CD4-positive, alpha-beta memory T cell (primary cell): ENCODE measurements at regions not wholly inside any gene's neighbourhood (a gene's known extent, or its start where the extent isn't known, plus 50 kb on each side); places are given as distances from the start of the nearest gene placed in this dataset.

Experiments
- CTCF ChIA-PET: fragments of 350-600 bp; sonication (Branson Sonifier 250); formaldehyde crosslinking; loops from one replicate; lab custom pipeline; 2021; ENCODE audit warnings: inconsistent platforms; ENCODE audit not compliant: partially characterized antibody; lab: Charles Lee
- POLR2A ChIA-PET: fragments of 350-600 bp; sonication (Branson Sonifier 250); formaldehyde crosslinking; loops from one replicate; lab custom pipeline; 2021; ENCODE audit not compliant: partially characterized antibody; lab: Charles Lee
- DNase-seq, 5 donors: peaks; one replicate each; pipeline versions ENCODE4 v3.0.0 to v3.0.0-alpha.2; 2020 to 2022; ENCODE audit warnings: mixed read lengths in 1 of 5
- H3K27ac ChIP-seq: one replicate; pipeline ENCODE4 v1.7.0; 2013; ENCODE audit warnings: low read depth, low read length
- H3K27me3 ChIP-seq: 2 replicates; pipeline ENCODE4 v1.7.0; 2013; ENCODE audit warnings: mild to moderate bottlenecking, low read length, moderate library complexity; ENCODE audit not compliant: insufficient read depth
- H3K36me3 ChIP-seq: 2 replicates; pipeline ENCODE4 v1.7.0; 2013; ENCODE audit warnings: mild to moderate bottlenecking, low read length, moderate library complexity; ENCODE audit not compliant: insufficient read depth
- H3K4me1 ChIP-seq: 2 replicates; pipeline ENCODE4 v1.7.0; 2013; ENCODE audit warnings: mild to moderate bottlenecking, low read length, moderate library complexity; ENCODE audit not compliant: insufficient read depth
- H3K4me3 ChIP-seq, 2 donors: one replicate each; pipeline ENCODE4 v1.7.0; 2013; ENCODE audit warnings: low read length in 2 of 2, mild to moderate bottlenecking in 1 of 2
- H3K9me3 ChIP-seq, 2 donors: one replicate each; pipeline ENCODE4 v1.7.0; 2013; ENCODE audit warnings: low read length in 2 of 2, control low read depth in 1 of 2; ENCODE audit not compliant: control insufficient read depth in 1 of 2
- H3K27ac Mint-ChIP-seq, 7 donors: one replicate each; pipeline ENCODE4 v1.8.0; 2020 to 2021; ENCODE audit warnings: mixed read lengths in 7 of 7, mild to moderate bottlenecking in 6 of 7, inconsistent platforms in 3 of 7, moderate library complexity in 3 of 7
- H3K27me3 Mint-ChIP-seq, 2 donors: one replicate each; pipeline ENCODE4 v1.8.0; 2020 to 2021; ENCODE audit warnings: mixed read lengths in 2 of 2
- H3K36me3 Mint-ChIP-seq, 2 donors: one replicate each; pipeline ENCODE4 v1.8.0; 2020 to 2021; ENCODE audit warnings: mixed read lengths in 2 of 2, inconsistent platforms in 1 of 2, mild to moderate bottlenecking in 1 of 2
- H3K4me1 Mint-ChIP-seq, 4 donors: one replicate each; pipeline ENCODE4 v1.8.0; 2020 to 2021; ENCODE audit warnings: mixed read lengths in 4 of 4, mild to moderate bottlenecking in 1 of 4
- H3K4me3 Mint-ChIP-seq, 8 donors: one replicate each; pipeline ENCODE4 v1.8.0; 2020 to 2021; ENCODE audit warnings: mixed read lengths in 8 of 8, mild to moderate bottlenecking in 7 of 8, moderate library complexity in 6 of 8, inconsistent platforms in 3 of 8
- H3K9me3 Mint-ChIP-seq, 8 donors: one replicate each; pipeline ENCODE4 v1.8.0; 2020 to 2021; ENCODE audit warnings: mixed read lengths in 8 of 8, mild to moderate bottlenecking in 5 of 8, inconsistent platforms in 3 of 8, moderate library complexity in 1 of 8
- intact Hi-C: fragments of 100-400 bp; cut with micrococcal nuclease; formaldehyde crosslinking; loops from one replicate; pipeline ENCODE4 v1.15.1; 2023

DNA sequence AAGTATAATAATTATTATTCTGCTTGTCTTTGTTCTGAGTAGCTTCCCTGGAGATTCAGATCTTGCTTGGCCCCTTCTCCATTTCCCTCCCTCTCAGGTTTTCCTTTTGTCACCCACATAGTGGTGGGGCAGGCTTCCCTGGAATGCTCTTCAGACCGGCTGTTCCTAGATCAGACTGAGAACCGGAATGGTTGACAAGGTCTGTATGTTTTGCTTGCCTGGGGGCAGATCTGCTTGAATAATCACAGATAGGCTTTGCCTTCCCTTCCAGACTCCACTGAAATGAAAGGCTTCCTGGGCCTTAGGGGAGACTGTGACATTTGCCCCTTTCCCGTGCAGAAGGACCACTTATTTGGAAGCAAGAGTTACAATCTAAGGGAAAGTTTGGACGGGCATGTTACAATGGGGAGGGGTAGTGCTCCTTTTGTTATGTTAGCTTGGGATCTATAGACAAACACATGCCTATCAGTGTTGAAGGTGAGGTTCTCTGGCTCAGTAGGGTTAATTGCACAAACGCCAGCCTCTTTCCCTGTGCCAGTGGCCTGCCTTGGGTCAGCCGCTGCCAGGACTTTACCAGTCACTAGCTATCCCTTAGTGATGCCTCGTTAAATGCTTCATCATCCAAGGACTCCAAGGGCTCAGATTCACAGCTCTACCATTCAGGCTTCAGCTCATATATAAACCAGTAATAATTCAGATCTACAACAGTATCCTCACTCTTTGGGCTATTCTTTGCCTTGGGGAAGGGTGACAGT, 178.6 kb downstream of the SNAPC1 start:
- no peaks in the 10 kb centered on the region for H3K4me1 ChIP-seq
- no peak overlapping the region for H3K27ac ChIP-seq
- no peaks in the 10 kb centered on the region for H3K36me3 Mint-ChIP-seq
- H3K4me1 Mint-ChIP-seq: no peaks in the 10 kb centered on the region
- no peak overlapping the region for H3K4me3 Mint-ChIP-seq
- no peak overlapping the region for H3K4me3 ChIP-seq
- POLR2A ChIA-PET: no interaction called here
- no peak overlapping the region for H3K27ac Mint-ChIP-seq
- H3K36me3 ChIP-seq: no peaks in the 10 kb centered on the region
- H3K27me3 Mint-ChIP-seq: peaks cover 25 to 33% of the 10 kb centered on the region in 2 donors
- no peak for DNase-seq
- intact Hi-C loops: no loop called here
- CTCF ChIA-PET: no interaction called here
- H3K9me3 ChIP-seq: no peaks in the 10 kb centered on the region
- no peaks in the 10 kb centered on the region for H3K27me3 ChIP-seq
- H3K9me3 Mint-ChIP-seq: peaks cover 0 to 12% (median 2%) of the 10 kb centered on the region in 8 donors

DNA sequence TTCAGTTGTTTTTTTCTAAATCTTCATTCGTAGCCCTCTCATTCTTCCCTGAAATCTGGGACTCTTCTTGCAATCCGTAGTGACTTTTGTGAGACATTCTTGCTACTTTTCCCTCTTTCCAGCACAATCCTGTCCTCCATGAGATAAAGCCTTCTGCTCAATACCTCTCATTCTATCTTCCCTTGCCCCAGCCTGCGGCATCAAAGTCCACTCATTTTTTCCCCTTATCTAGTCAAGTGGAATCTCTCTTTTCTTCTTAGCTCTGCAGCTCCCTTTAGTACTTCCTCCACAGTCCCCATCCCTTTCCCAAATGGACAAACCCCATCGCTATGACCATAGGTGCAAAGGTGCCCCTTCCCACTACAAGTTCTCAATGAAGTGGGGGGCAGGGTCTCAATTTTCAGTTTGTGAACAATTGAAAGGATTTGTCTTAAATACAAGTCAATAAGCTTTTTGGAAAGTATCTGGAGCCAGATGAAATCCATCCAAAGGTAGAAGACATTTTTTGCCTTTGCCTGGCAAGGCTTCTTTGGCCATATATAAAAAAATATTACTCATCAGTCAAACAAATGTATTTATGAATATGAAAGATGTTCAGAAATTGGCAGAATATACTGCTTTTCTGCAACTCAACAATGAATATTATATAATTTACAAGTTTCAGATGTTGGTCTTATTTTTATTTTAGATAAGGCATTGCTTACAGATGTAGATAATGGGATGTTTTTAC, 179.4 kb downstream of the SNAPC1 start:
- no peak for DNase-seq
- Histone ChIP-seq H3K4me3 (no peak overlapping the region), H3K36me3 (no peaks in the 10 kb centered on the region), H3K27me3 (no peaks in the 10 kb centered on the region), H3K9me3 (no peaks in the 10 kb centered on the region), H3K4me1 (no peaks in the 10 kb centered on the region), H3K27ac (no peak overlapping the region)
- CTCF ChIA-PET: no interaction called here
- POLR2A ChIA-PET: no interaction called here
- H3K4me1 Mint-ChIP-seq: no peaks in the 10 kb centered on the region
- intact Hi-C loops: no loop called here
- peaks cover 0 to 12% (median 3%) of the 10 kb centered on the region in 8 donors for H3K9me3 Mint-ChIP-seq
- peaks cover 28 to 31% of the 10 kb centered on the region in 2 donors for H3K27me3 Mint-ChIP-seq
- H3K36me3 Mint-ChIP-seq: no peaks in the 10 kb centered on the region
- no peak overlapping the region for H3K4me3 Mint-ChIP-seq
- H3K27ac Mint-ChIP-seq: no peak overlapping the region

DNA sequence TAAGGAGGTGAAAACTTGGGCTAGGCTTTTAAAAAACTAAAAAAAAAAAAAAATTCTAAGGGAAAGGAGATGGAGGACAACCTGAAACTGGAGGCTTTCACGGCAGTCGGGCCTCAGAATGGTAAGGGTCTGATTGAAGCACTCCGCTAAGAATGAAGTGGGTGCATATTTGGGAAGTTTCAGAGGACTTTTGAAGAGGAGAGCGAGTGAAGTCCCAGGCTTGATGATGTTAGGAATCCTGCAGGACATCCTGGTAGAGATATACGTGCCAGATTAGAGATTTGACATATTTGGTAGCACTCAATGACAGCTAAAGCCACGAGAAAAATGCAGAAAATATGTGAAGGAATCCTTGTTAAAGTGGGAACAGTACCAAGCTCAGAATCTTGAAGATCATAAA, 186.2 kb downstream of the SNAPC1 start:
- Mint-ChIP-seq H3K4me3 (no peak overlapping the region), H3K36me3 (no peaks in the 10 kb centered on the region), H3K9me3 (peaks cover 0 to 12% (median 1%) of the 10 kb centered on the region in 8 donors), H3K27me3 (peaks cover 2 to 14% of the 10 kb centered on the region in 2 donors), H3K27ac (no peak overlapping the region), H3K4me1 (no peaks in the 10 kb centered on the region)
- CTCF ChIA-PET: no interaction called here
- Histone ChIP-seq H3K36me3 (no peaks in the 10 kb centered on the region), H3K27ac (no peak overlapping the region), H3K27me3 (no peaks in the 10 kb centered on the region), H3K4me1 (no peaks in the 10 kb centered on the region), H3K9me3 (no peaks in the 10 kb centered on the region), H3K4me3 (no peak overlapping the region)
- no peak for DNase-seq
- intact Hi-C loops: no loop called here
- POLR2A ChIA-PET: no interaction called here

DNA sequence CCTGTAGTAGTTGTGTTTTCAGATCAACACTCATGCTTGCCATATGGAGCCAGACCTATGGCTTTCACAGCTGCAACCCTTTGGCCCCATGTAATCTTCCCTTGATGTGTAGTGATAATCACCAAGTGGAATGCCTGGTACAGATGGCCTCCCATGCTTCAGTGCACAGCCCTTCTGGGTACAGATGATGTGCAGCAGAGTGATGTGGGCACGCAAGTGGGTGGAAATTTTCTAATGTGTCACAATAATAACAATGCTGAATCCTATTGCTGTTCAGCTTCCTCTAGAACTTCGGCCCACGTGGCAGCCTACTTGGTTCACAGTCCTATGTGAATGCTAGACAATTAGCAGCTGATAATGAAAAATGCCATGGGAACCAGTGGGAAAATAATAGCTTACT, 188.1 kb downstream of the SNAPC1 start:
- intact Hi-C loops: no loop called here
- H3K9me3 ChIP-seq: no peaks in the 10 kb centered on the region
- no peaks in the 10 kb centered on the region for H3K4me1 ChIP-seq
- no peaks in the 10 kb centered on the region for H3K36me3 ChIP-seq
- Mint-ChIP-seq H3K9me3 (peaks cover 0 to 6% (median 0%) of the 10 kb centered on the region in 8 donors), H3K27me3 (peaks cover 2 to 7% of the 10 kb centered on the region in 2 donors), H3K27ac (no peak overlapping the region), H3K4me3 (no peak overlapping the region), H3K4me1 (no peaks in the 10 kb centered on the region), H3K36me3 (no peaks in the 10 kb centered on the region)
- no peak for DNase-seq
- H3K27me3 ChIP-seq: no peaks in the 10 kb centered on the region
- POLR2A ChIA-PET: no interaction called here
- CTCF ChIA-PET: no interaction called here
- H3K4me3 ChIP-seq: no peak overlapping the region
- H3K27ac ChIP-seq: no peak overlapping the region

DNA sequence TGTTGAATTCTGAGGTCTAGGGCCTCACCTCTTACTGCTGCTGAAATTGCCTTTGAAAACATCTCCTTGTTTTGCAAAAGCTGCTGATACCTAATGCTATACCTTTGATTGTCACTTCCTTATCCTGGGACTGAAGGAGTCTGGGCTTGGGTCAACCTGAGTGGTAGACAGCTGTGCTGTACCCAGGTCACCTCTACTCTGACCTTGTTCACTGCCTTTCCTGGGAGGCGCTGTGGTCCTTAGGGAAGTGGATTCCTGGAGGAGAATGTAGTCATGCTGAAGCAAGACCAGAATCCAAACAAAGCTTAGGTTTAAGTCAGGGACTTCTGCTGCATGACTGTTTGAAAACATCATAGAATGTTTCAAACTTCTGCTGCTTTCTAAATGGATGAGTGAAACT, 191.4 kb downstream of the SNAPC1 start:
- Mint-ChIP-seq H3K4me3 (no peak overlapping the region), H3K27ac (no peak overlapping the region), H3K9me3 (peaks cover 0 to 10% (median 6%) of the 10 kb centered on the region in 8 donors), H3K4me1 (no peaks in the 10 kb centered on the region), H3K27me3 (peaks cover 0 to 4% of the 10 kb centered on the region in 2 donors), H3K36me3 (no peaks in the 10 kb centered on the region)
- Histone ChIP-seq H3K9me3 (no peaks in the 10 kb centered on the region), H3K4me3 (no peak overlapping the region), H3K27me3 (no peaks in the 10 kb centered on the region), H3K4me1 (no peaks in the 10 kb centered on the region), H3K27ac (no peak overlapping the region), H3K36me3 (no peaks in the 10 kb centered on the region)
- ChIA-PET POLR2A (no interaction called here), CTCF (no interaction called here)
- intact Hi-C loops: no loop called here
- DNase-seq: no peak

DNA sequence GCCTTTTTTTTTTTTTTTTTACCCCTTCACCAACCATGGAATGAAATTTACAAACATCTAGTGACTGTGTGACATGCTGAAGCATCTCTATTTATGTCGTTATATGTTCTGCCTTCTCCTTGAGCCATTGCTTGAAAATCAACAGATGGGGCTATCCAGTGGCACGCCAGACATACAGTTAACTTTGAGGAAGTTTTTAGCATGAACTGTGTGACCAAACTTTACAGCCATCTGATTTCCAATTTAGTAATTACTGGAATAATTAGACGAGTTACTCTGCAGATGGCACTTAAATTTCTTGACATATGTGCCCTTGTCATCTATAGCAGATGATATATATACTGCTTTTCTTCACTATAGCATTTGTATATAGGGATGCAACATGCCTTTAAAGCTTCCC, 192.1 kb downstream of the SNAPC1 start:
- Mint-ChIP-seq H3K4me1 (no peaks in the 10 kb centered on the region), H3K4me3 (no peak overlapping the region), H3K27me3 (peaks cover 1 to 4% of the 10 kb centered on the region in 2 donors), H3K27ac (no peak overlapping the region), H3K9me3 (peaks cover 0 to 10% (median 6%) of the 10 kb centered on the region in 8 donors), H3K36me3 (no peaks in the 10 kb centered on the region)
- Histone ChIP-seq H3K27ac (no peak overlapping the region), H3K9me3 (no peaks in the 10 kb centered on the region), H3K36me3 (no peaks in the 10 kb centered on the region), H3K4me1 (no peaks in the 10 kb centered on the region), H3K27me3 (no peaks in the 10 kb centered on the region), H3K4me3 (no peak overlapping the region)
- intact Hi-C loops: no loop called here
- no peak for DNase-seq
- ChIA-PET CTCF (no interaction called here), POLR2A (no interaction called here)

DNA sequence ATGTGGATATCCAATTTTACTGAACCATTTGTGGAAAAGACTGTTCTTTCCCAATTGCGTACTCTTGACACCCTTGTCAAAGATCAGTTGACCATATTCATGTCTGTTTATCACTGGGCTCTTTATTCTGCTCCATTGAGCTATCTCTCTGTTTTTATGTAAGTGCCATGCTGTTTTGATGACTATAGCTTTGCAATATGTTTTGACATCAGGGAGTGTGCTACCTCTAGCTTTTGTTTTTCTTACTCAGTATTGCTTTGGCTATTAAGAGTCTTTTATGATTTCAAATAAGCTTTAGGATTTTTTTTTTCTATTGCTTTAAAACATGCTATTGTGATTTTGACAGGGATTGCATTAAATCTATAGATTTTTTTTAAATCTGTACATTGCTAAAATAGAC, 194.3 kb downstream of the SNAPC1 start:
- no peak overlapping the region for H3K4me3 Mint-ChIP-seq
- intact Hi-C loops: no loop called here
- ChIA-PET CTCF (no interaction called here), POLR2A (no interaction called here)
- no peaks in the 10 kb centered on the region for H3K36me3 Mint-ChIP-seq
- Histone ChIP-seq H3K27ac (no peak overlapping the region), H3K27me3 (no peaks in the 10 kb centered on the region), H3K4me1 (no peaks in the 10 kb centered on the region), H3K36me3 (no peaks in the 10 kb centered on the region), H3K9me3 (no peaks in the 10 kb centered on the region), H3K4me3 (no peak overlapping the region)
- peaks cover 0 to 14% (median 7%) of the 10 kb centered on the region in 8 donors for H3K9me3 Mint-ChIP-seq
- H3K27ac Mint-ChIP-seq: no peak overlapping the region
- no peak for DNase-seq
- H3K27me3 Mint-ChIP-seq: peaks cover 2 to 4% of the 10 kb centered on the region in 2 donors
- H3K4me1 Mint-ChIP-seq: no peaks in the 10 kb centered on the region
